Activated naive CD4-positive, alpha-beta T cell treated with anti-CD3 and anti-CD28 coated beads, Interleukin-2, amount 10 ng/mL, durations not matched to agents 7 days and 5 days (primary cell): ENCODE measurements at regions not wholly inside any gene's neighbourhood (a gene's known extent, or its start where the extent isn't known, plus 50 kb on each side); places are given as distances from the start of the nearest gene placed in this dataset.

Experiments used
- CTCF ChIA-PET: fragments of 350-600 bp; sonication (Branson Sonifier 250); formaldehyde crosslinking; loops from one replicate; lab custom pipeline; 2021; ENCODE audit warnings: antibody characterized with exemption; lab: Charles Lee
- DNase-seq: peaks from one replicate; pipeline ENCODE4 v3.0.0-alpha.2; 2020
- H3K27ac Mint-ChIP-seq: one replicate; pipeline ENCODE4 v1.8.0; 2021; ENCODE audit warnings: mild to moderate bottlenecking, moderate library complexity, mixed read lengths
- H3K27me3 Mint-ChIP-seq: one replicate; pipeline ENCODE4 v1.8.0; 2021; ENCODE audit warnings: mild to moderate bottlenecking, mixed read lengths
- H3K36me3 Mint-ChIP-seq: one replicate; pipeline ENCODE4 v1.8.0; 2021; ENCODE audit warnings: mixed read lengths
- H3K4me1 Mint-ChIP-seq: one replicate; pipeline ENCODE4 v1.8.0; 2021; ENCODE audit warnings: mixed read lengths
- H3K4me3 Mint-ChIP-seq: one replicate; pipeline ENCODE4 v1.8.0; 2021; ENCODE audit warnings: mild to moderate bottlenecking, moderate library complexity, mixed read lengths
- H3K9me3 Mint-ChIP-seq: one replicate; pipeline ENCODE4 v1.8.0; 2021; ENCODE audit warnings: mixed read lengths

DNA sequence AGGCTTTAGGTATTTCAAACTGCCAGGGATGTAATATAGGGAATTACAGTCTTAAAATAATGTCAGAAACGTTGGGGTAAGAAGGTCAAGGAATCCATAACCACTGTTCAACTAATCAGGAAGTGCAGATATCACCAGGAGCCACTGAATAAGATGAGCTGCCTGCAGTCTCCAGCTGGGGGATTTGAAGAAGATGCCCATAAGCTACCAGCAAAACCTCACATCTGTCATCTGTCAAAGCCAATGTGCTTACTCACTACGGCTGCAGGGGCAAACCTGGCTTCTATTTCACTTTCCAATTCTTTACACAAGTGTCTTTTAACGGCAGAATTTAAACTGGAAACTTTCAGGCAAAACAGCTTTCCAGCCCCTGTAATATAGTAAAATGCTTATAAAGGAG is 1410.1 kb upstream of the ATXN8OS start:
- peaks cover 2% of the 10 kb centered on the region for H3K9me3 Mint-ChIP-seq
- no peak overlapping the region for H3K27ac Mint-ChIP-seq
- no peaks in the 10 kb centered on the region for H3K4me1 Mint-ChIP-seq
- no peak overlapping the region for H3K4me3 Mint-ChIP-seq
- no peaks in the 10 kb centered on the region for H3K36me3 Mint-ChIP-seq
- no peak for DNase-seq
- CTCF ChIA-PET = no interaction called here
- no peaks in the 10 kb centered on the region for H3K27me3 Mint-ChIP-seq

DNA sequence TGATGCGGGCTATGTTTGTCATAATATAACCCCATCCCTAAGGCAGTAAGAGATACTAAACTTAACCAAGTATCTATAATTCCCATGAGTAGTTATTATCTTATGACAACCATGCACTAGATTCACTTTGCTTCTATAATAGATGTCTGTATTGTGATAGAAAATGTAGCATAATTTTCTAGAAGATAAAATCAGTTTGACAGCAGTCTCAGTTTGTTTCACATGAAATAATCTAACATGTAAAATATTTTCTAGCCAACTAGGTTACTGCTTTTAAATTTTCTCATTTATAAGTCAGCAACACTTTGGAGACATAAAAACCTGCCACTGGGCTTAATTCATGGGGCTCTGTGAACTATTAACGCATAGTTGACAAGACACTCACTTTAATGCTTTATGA is 1410.7 kb upstream of the ATXN8OS start:
- no peak overlapping the region for H3K27ac Mint-ChIP-seq
- no peaks in the 10 kb centered on the region for H3K27me3 Mint-ChIP-seq
- H3K36me3 Mint-ChIP-seq = no peaks in the 10 kb centered on the region
- peaks cover 2% of the 10 kb centered on the region for H3K9me3 Mint-ChIP-seq
- DNase-seq = no peak
- H3K4me3 Mint-ChIP-seq = no peak overlapping the region
- CTCF ChIA-PET = no interaction called here
- H3K4me1 Mint-ChIP-seq = no peaks in the 10 kb centered on the region

DNA sequence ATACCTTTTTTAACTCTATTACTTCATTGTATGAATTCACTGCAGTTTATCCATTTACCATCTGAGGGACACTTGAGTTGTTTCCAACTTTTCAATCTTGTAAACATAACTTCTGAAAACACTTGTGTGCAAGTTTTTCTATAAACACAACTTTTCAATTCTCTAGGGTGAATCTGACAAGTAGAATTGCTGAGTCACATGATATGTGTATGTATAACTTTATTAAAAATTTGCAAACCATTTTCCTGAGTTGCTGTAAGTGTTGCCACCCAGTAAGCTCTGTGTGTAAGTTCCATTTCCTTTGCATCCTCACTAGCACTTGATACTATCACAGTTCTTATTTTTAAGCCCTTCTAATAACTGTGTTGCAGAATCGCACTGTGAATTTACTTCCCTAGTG is 1415.6 kb upstream of the ATXN8OS start:
- DNase-seq = no peak
- Mint-ChIP-seq H3K9me3 (peaks cover 4% of the 10 kb centered on the region), H3K4me1 (no peaks in the 10 kb centered on the region), H3K36me3 (no peaks in the 10 kb centered on the region), H3K27ac (no peak overlapping the region), H3K27me3 (no peaks in the 10 kb centered on the region), H3K4me3 (no peak overlapping the region)
- CTCF ChIA-PET = no interaction called here

- no peaks in the 10 kb centered on the region for H3K4me1 Mint-ChIP-seq
Observed at GRCh38 chr13:68690567-68690966, 1417.1 kb upstream of the ATXN8OS start.

DNA sequence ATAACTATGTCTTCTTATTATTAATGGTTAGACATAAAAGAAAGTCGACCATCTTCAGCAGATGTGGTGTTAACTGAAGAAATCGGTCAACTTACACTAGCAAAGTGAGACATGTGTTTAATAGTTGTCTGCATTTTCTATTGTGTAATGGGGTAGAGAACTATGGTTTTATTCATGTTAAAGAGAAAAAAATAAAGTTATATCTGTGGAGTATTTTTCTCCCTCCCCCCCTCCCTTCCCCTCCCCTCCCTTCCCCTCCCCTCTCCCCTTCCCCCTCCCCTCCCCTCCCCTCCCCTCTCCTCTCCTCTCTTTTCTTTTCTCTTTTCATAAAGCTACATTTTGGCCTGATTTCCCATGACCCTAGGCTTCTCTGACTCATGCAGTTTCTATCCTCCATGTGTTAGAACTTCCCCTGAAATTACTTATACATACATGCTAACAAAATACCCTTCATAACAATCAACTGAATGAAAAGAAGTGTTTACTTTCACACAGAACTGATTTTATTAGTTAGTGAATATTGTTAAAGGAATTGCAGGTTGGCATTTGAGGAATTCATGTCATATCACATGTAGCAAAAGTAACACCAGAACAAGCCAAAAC is 1431.0 kb upstream of the ATXN8OS start:
- Mint-ChIP-seq H3K4me1 (no peaks in the 10 kb centered on the region), H3K27ac (no peak overlapping the region), H3K27me3 (no peaks in the 10 kb centered on the region), H3K36me3 (no peaks in the 10 kb centered on the region), H3K4me3 (no peak overlapping the region), H3K9me3 (peaks cover 3% of the 10 kb centered on the region)
- no peak for DNase-seq
- CTCF ChIA-PET = no interaction called here

More at GRCh38 chr13:68690567-68690966, 1417.1 kb upstream of the ATXN8OS start:
- no peak overlapping the region for H3K4me3 Mint-ChIP-seq
- H3K27me3 Mint-ChIP-seq = no peaks in the 10 kb centered on the region
- no peak for DNase-seq
- no peak overlapping the region for H3K27ac Mint-ChIP-seq
- CTCF ChIA-PET = no interaction called here
- peaks cover 4% of the 10 kb centered on the region for H3K9me3 Mint-ChIP-seq
- no peaks in the 10 kb centered on the region for H3K36me3 Mint-ChIP-seq

GRCh38 chr13:68675209-68675608 is 1432.4 kb upstream of the ATXN8OS start:
- H3K36me3 Mint-ChIP-seq = no peaks in the 10 kb centered on the region
- H3K27ac Mint-ChIP-seq = no peak overlapping the region
- DNase-seq = no peak
- H3K27me3 Mint-ChIP-seq = no peaks in the 10 kb centered on the region
- no peak overlapping the region for H3K4me3 Mint-ChIP-seq
- peaks cover 3% of the 10 kb centered on the region for H3K9me3 Mint-ChIP-seq
- H3K4me1 Mint-ChIP-seq = no peaks in the 10 kb centered on the region
- CTCF ChIA-PET = no interaction called here

- H3K27ac Mint-ChIP-seq = no peak overlapping the region
- no peaks in the 10 kb centered on the region for H3K36me3 Mint-ChIP-seq
- DNase-seq = no peak
- H3K4me3 Mint-ChIP-seq = no peak overlapping the region
- CTCF ChIA-PET = no interaction called here
- no peaks in the 10 kb centered on the region for H3K27me3 Mint-ChIP-seq
- peaks cover 2% of the 10 kb centered on the region for H3K9me3 Mint-ChIP-seq
- no peaks in the 10 kb centered on the region for H3K4me1 Mint-ChIP-seq
Observed at GRCh38 chr13:68667863-68668262, 1437.7 kb upstream of the PCDH9 start.

DNA sequence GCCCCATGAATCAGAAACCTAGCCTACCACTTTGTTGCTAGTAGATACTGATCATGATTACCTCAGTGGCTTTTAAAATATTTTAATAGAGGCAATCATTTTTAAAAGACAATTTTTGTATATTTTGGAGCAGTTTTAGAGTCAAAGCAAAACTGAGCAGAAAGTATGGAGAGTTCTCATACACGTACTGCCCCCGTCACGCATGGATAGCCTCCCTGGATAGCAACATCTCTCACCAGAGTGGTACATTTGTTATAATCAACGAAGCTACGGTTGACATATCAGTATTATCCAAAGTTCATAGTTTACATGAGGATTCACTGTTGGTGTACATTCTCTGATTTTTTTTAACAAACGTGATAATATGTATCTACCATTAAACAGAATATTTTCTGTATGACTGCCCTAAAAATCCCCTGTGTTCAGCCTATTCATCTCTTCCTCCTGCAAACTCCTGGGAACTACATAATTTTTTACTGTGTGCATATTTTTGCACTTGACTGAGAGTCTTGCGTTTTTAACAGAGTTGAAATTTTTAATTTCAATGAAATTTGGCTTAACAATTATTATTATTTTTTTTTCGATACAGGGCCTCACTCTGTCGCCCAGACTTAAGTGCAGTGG is 1436.8 kb upstream of the PCDH9 start:
- CTCF ChIA-PET = no interaction called here
- Mint-ChIP-seq H3K4me1 (no peaks in the 10 kb centered on the region), H3K27ac (no peak overlapping the region)

DNA sequence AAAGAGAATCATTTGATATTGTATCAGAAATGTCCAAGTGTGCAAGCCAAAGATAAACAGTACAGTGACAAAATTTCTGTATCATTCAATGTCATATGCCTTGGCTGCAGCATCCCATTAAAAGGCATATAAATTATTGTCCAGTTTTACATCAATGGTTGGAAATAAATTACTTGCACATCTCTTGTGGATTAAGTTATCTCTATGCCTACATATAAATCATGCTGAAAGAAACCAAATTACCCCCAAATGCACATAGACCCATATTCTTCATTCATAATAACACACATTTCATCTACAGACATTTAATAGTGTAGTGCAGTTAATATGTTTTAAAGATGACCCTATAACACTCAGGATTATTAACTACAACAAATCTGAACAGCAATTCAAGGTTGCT is 1415.7 kb upstream of the PCDH9 start:
- Mint-ChIP-seq H3K4me1 (no peaks in the 10 kb centered on the region), H3K9me3 (peaks cover 6% of the 10 kb centered on the region), H3K4me3 (no peak overlapping the region), H3K27ac (no peak overlapping the region), H3K27me3 (no peaks in the 10 kb centered on the region), H3K36me3 (no peaks in the 10 kb centered on the region)
- CTCF ChIA-PET = no interaction called here
- DNase-seq = no peak

More for the DNA sequence above, 1436.8 kb upstream of the PCDH9 start:
- Mint-ChIP-seq H3K27me3 (no peaks in the 10 kb centered on the region), H3K4me3 (no peak overlapping the region), H3K9me3 (peaks cover 2% of the 10 kb centered on the region), H3K36me3 (no peaks in the 10 kb centered on the region)
- no peak for DNase-seq

DNA sequence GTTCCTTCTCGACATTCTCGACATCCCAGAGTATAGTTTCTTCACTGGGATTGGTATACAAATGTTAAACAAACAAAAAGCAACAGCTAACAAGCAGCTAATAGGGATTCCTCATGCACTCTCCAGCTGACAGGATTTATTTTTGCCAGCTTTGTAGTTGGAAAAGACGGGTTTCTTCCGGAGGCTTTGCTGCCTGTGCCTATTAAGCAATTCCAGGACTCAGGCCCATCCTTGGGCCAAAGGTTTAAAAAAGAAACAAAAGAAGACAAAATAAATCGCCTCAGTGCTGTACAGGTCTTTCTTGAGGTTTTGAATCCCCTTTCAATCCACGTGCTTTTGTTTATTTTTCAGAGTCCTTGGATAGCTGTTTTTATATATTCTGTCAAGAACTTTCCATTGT is 1414.5 kb upstream of the PCDH9 start:
- no peak overlapping the region for H3K27ac Mint-ChIP-seq
- peaks cover 4% of the 10 kb centered on the region for H3K9me3 Mint-ChIP-seq
- CTCF ChIA-PET = no interaction called here
- H3K4me1 Mint-ChIP-seq = no peaks in the 10 kb centered on the region
- H3K27me3 Mint-ChIP-seq = no peaks in the 10 kb centered on the region
- no peak overlapping the region for H3K4me3 Mint-ChIP-seq
- H3K36me3 Mint-ChIP-seq = no peaks in the 10 kb centered on the region
- no peak for DNase-seq

DNA sequence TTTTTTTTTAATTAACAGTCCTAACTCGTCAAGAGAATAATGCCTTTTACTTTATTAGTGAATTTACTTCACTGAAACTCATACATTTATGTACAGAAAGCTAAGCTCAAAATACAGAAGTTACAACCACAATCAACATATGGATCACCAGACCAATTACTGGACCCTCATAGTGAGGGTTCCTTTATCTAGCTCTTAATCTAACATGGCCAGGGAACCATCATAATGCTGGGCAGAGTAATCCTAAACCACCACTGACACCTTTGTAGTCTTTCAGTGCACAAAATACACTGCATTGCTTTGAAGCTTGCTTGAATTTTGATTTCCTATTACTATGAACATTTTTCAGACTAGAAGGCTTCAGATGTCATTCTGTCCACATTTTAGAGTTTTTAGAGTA is 1406.6 kb upstream of the PCDH9 start:
- CTCF ChIA-PET = no interaction called here
- no peak overlapping the region for H3K4me3 Mint-ChIP-seq
- no peaks in the 10 kb centered on the region for H3K27me3 Mint-ChIP-seq

GRCh38 chr13:68628994-68629393 is 1398.9 kb upstream of the PCDH9 start:
- no peaks in the 10 kb centered on the region for H3K27me3 Mint-ChIP-seq
- peaks cover 7% of the 10 kb centered on the region for H3K9me3 Mint-ChIP-seq
- CTCF ChIA-PET = no interaction called here
- H3K27ac Mint-ChIP-seq = no peak overlapping the region
- no peaks in the 10 kb centered on the region for H3K36me3 Mint-ChIP-seq
- H3K4me1 Mint-ChIP-seq = no peaks in the 10 kb centered on the region
- DNase-seq = no peak
- no peak overlapping the region for H3K4me3 Mint-ChIP-seq

More for the DNA sequence above, 1406.6 kb upstream of the PCDH9 start:
- no peak for DNase-seq
- no peaks in the 10 kb centered on the region for H3K36me3 Mint-ChIP-seq
- H3K9me3 Mint-ChIP-seq = no peaks in the 10 kb centered on the region
- no peaks in the 10 kb centered on the region for H3K4me1 Mint-ChIP-seq
- no peak overlapping the region for H3K27ac Mint-ChIP-seq

- no peaks in the 10 kb centered on the region for H3K36me3 Mint-ChIP-seq
- H3K9me3 Mint-ChIP-seq = peaks cover 7% of the 10 kb centered on the region
- no peaks in the 10 kb centered on the region for H3K4me1 Mint-ChIP-seq
- CTCF ChIA-PET = no interaction called here
- no peaks in the 10 kb centered on the region for H3K27me3 Mint-ChIP-seq
- no peak overlapping the region for H3K4me3 Mint-ChIP-seq
- H3K27ac Mint-ChIP-seq = no peak overlapping the region
- no peak for DNase-seq
Observed at GRCh38 chr13:68627379-68627778, 1397.2 kb upstream of the PCDH9 start.

DNA sequence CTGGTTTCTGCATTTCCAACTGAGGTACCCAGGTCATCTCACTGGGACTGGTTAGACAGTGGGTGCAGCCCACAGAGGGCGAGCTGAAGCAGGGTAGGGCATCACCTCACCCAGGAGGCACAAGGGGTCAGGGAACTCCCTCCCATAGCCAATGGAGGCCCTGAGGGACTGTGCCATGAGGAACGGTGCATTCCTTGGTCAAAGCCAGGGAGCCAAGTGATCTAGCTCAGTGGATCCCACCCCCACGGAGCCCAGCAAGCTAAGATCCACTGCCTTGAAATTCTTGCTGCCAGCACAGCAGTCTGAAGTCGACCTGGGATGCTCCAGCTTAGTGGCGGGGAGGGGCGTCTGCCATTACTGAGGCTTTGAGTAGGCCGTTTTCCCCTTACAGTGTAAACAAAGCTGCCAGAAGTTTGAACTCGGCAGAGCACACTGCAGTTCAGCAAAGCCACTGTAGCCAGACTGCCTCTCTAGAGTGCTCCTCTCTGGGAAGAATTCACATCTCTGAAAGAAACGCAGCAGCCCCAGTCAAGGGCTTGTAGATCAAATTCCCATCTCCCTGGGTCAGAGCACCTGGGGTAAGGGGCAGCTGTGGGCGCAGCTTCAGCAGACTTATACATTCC is 1386.6 kb upstream of the PCDH9 start:
- Mint-ChIP-seq H3K27ac (no peak overlapping the region), H3K4me3 (no peak overlapping the region), H3K4me1 (no peaks in the 10 kb centered on the region)

DNA sequence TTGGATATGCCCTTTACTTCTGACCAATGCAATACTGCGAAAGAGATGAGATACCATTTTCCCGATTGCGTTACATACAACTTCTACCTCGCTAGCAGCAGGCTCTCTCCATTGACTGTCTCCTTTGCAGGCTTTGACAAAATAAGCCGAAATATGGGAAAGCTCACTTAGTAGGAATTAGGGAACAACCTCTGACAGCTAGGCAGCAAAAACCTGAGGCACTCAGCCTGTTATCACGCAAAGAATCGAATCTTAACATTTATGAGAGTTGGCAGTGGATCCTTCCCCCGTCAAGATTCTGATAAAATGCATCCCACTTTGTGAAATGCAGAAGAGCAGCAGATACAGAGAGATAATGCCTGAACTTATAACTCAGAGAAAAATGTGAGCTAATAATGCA is 1379.5 kb upstream of the PCDH9 start:
- H3K36me3 Mint-ChIP-seq = no peaks in the 10 kb centered on the region

More for the DNA sequence above, 1386.6 kb upstream of the PCDH9 start:
- no peak for DNase-seq
- Mint-ChIP-seq H3K27me3 (no peaks in the 10 kb centered on the region), H3K36me3 (no peaks in the 10 kb centered on the region), H3K9me3 (peaks cover 15% of the 10 kb centered on the region)
- CTCF ChIA-PET = no interaction called here

More for the DNA sequence above, 1379.5 kb upstream of the PCDH9 start:
- CTCF ChIA-PET = no interaction called here
- Mint-ChIP-seq H3K9me3 (peaks cover 6% of the 10 kb centered on the region), H3K27me3 (no peaks in the 10 kb centered on the region), H3K27ac (no peak overlapping the region), H3K4me1 (no peaks in the 10 kb centered on the region), H3K4me3 (no peak overlapping the region)
- no peak for DNase-seq
